ENCODE measurements at regions not wholly inside any gene's neighbourhood (a gene's known extent, or its start where the extent isn't known, plus 50 kb on each side); places are given as distances from the start of the nearest gene placed in this dataset.

DNA sequence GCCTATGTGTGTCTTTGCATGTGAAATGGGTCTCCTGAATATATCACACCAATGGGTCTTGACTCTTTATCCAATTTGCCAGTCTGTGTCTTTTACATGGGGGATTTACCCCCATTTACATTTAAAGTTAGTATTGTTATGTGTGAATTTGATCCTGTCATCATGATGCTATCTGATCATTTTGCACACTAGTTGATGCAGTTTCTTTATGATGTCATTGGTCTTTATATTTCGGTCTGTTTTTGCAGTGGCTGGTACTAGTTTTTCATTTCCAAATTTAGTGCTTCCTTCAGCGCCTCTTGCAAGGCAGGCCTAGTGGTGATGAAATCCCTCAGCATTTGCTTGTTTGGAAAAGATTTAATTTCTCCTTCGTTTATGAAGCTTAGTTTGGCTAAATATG lies 555.2 kb upstream of the BTBD3 start:
- H3K4me1 Mint-ChIP-seq, result no peaks in the 10 kb centered on the region
- TF ChIP-seq, protein P1, sequence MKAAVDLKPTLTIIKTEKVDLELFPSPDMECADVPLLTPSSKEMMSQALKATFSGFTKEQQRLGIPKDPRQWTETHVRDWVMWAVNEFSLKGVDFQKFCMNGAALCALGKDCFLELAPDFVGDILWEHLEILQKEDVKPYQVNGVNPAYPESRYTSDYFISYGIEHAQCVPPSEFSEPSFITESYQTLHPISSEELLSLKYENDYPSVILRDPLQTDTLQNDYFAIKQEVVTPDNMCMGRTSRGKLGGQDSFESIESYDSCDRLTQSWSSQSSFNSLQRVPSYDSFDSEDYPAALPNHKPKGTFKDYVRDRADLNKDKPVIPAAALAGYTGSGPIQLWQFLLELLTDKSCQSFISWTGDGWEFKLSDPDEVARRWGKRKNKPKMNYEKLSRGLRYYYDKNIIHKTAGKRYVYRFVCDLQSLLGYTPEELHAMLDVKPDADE (IDR thresholded peaks at IDR 0.05), result no peak
- TF ChIP-seq ZNF331 (CRISPR knock-in tag; IDR thresholded peaks at IDR 0.05; ENCODE audit: low read depth) (no peak), ZNF114 (CRISPR knock-in tag; IDR thresholded peaks at IDR 0.05) (no peak), POLR2AphosphoS5 (IDR thresholded peaks at IDR 0.05; ENCODE audit: low read depth) (no peak), EZH2phosphoT487 (IDR thresholded peaks at IDR 0.05; ENCODE audit: unreplicated experiment) (no peak), CREB1 (CRISPR knock-in tag; IDR thresholded peaks at IDR 0.05; ENCODE audit: low read depth) (no peak), STAT1 (IDR thresholded peaks at IDR 0.05; ENCODE audit: unreplicated experiment) (no peak), JUNB (IDR thresholded peaks at IDR 0.05; ENCODE audit: unreplicated experiment) (no peak)
- TF ChIP-seq, protein P2, sequence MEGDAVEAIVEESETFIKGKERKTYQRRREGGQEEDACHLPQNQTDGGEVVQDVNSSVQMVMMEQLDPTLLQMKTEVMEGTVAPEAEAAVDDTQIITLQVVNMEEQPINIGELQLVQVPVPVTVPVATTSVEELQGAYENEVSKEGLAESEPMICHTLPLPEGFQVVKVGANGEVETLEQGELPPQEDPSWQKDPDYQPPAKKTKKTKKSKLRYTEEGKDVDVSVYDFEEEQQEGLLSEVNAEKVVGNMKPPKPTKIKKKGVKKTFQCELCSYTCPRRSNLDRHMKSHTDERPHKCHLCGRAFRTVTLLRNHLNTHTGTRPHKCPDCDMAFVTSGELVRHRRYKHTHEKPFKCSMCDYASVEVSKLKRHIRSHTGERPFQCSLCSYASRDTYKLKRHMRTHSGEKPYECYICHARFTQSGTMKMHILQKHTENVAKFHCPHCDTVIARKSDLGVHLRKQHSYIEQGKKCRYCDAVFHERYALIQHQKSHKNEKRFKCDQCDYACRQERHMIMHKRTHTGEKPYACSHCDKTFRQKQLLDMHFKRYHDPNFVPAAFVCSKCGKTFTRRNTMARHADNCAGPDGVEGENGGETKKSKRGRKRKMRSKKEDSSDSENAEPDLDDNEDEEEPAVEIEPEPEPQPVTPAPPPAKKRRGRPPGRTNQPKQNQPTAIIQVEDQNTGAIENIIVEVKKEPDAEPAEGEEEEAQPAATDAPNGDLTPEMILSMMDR (conservative IDR thresholded peaks at IDR 0.05; ENCODE audit: low read depth in 2 of 2), result no peak
- TF ChIP-seq, protein P3, sequence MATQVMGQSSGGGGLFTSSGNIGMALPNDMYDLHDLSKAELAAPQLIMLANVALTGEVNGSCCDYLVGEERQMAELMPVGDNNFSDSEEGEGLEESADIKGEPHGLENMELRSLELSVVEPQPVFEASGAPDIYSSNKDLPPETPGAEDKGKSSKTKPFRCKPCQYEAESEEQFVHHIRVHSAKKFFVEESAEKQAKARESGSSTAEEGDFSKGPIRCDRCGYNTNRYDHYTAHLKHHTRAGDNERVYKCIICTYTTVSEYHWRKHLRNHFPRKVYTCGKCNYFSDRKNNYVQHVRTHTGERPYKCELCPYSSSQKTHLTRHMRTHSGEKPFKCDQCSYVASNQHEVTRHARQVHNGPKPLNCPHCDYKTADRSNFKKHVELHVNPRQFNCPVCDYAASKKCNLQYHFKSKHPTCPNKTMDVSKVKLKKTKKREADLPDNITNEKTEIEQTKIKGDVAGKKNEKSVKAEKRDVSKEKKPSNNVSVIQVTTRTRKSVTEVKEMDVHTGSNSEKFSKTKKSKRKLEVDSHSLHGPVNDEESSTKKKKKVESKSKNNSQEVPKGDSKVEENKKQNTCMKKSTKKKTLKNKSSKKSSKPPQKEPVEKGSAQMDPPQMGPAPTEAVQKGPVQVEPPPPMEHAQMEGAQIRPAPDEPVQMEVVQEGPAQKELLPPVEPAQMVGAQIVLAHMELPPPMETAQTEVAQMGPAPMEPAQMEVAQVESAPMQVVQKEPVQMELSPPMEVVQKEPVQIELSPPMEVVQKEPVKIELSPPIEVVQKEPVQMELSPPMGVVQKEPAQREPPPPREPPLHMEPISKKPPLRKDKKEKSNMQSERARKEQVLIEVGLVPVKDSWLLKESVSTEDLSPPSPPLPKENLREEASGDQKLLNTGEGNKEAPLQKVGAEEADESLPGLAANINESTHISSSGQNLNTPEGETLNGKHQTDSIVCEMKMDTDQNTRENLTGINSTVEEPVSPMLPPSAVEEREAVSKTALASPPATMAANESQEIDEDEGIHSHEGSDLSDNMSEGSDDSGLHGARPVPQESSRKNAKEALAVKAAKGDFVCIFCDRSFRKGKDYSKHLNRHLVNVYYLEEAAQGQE (IDR thresholded peaks at IDR 0.05; ENCODE audit: unreplicated experiment), result no peak
- TF ChIP-seq, protein P4, sequence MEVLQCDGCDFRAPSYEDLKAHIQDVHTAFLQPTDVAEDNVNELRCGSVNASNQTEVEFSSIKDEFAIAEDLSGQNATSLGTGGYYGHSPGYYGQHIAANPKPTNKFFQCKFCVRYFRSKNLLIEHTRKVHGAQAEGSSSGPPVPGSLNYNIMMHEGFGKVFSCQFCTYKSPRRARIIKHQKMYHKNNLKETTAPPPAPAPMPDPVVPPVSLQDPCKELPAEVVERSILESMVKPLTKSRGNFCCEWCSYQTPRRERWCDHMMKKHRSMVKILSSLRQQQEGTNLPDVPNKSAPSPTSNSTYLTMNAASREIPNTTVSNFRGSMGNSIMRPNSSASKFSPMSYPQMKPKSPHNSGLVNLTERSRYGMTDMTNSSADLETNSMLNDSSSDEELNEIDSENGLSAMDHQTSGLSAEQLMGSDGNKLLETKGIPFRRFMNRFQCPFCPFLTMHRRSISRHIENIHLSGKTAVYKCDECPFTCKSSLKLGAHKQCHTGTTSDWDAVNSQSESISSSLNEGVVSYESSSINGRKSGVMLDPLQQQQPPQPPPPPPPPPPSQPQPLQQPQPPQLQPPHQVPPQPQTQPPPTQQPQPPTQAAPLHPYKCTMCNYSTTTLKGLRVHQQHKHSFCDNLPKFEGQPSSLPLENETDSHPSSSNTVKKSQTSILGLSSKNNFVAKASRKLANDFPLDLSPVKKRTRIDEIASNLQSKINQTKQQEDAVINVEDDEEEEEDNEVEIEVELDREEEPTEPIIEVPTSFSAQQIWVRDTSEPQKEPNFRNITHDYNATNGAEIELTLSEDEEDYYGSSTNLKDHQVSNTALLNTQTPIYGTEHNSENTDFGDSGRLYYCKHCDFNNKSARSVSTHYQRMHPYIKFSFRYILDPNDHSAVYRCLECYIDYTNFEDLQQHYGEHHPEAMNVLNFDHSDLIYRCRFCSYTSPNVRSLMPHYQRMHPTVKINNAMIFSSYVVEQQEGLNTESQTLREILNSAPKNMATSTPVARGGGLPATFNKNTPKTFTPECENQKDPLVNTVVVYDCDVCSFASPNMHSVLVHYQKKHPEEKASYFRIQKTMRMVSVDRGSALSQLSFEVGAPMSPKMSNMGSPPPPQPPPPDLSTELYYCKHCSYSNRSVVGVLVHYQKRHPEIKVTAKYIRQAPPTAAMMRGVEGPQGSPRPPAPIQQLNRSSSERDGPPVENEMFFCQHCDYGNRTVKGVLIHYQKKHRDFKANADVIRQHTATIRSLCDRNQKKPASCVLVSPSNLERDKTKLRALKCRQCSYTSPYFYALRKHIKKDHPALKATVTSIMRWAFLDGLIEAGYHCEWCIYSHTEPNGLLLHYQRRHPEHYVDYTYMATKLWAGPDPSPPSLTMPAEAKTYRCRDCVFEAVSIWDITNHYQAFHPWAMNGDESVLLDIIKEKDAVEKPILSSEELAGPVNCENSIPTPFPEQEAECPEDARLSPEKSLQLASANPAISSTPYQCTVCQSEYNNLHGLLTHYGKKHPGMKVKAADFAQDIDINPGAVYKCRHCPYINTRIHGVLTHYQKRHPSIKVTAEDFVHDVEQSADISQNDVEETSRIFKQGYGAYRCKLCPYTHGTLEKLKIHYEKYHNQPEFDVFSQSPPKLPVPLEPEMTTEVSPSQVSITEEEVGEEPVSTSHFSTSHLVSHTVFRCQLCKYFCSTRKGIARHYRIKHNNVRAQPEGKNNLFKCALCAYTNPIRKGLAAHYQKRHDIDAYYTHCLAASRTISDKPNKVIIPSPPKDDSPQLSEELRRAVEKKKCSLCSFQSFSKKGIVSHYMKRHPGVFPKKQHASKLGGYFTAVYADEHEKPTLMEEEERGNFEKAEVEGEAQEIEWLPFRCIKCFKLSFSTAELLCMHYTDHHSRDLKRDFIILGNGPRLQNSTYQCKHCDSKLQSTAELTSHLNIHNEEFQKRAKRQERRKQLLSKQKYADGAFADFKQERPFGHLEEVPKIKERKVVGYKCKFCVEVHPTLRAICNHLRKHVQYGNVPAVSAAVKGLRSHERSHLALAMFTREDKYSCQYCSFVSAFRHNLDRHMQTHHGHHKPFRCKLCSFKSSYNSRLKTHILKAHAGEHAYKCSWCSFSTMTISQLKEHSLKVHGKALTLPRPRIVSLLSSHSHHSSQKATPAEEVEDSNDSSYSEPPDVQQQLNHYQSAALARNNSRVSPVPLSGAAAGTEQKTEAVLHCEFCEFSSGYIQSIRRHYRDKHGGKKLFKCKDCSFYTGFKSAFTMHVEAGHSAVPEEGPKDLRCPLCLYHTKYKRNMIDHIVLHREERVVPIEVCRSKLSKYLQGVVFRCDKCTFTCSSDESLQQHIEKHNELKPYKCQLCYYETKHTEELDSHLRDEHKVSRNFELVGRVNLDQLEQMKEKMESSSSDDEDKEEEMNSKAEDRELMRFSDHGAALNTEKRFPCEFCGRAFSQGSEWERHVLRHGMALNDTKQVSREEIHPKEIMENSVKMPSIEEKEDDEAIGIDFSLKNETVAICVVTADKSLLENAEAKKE (CRISPR knock-in tag; IDR thresholded peaks at IDR 0.05), result no peak
- H3K27ac Mint-ChIP-seq, result no peak overlapping the region

More for the DNA sequence above, 555.2 kb upstream of the BTBD3 start:
- Histone ChIP-seq H4K20me1 (replicated peaks; ENCODE audit: insufficient read depth) (no peaks in the 10 kb centered on the region), H3K9me2 (ENCODE audit: insufficient read depth) (peaks cover 14% of the 10 kb centered on the region), H3K27me3 (ENCODE audit: insufficient read depth) (no peaks in the 10 kb centered on the region), H3K36me3 (ENCODE audit: insufficient read depth) (no peaks in the 10 kb centered on the region), H3F3A (replicated peaks; ENCODE audit: low read depth) (no peaks in the 10 kb centered on the region), H3K4me1 (ENCODE audit: insufficient read depth) (no peaks in the 10 kb centered on the region), H3K4me2 (no peak overlapping the region), H3K4me3 (no peak overlapping the region), H2AFZ (no peak overlapping the region), H3K79me2 (replicated peaks; ENCODE audit: insufficient read depth) (no peaks in the 10 kb centered on the region), H3K27ac (ENCODE audit: low read depth) (no peak overlapping the region)
- Mint-ChIP-seq H3K36me3 (ENCODE audit: low read depth) (0 out of 3 replicates have a peak, but pooled peaks cover 3% of the 10 kb centered on the region), H3K9me3 (peaks cover 5% of the 10 kb centered on the region; the same call in 2 of the 3 replicates), H3K27me3 (ENCODE audit: insufficient read depth, low read depth, poor library complexity) (peaks cover 3% of the 10 kb centered on the region), H3K4me3 (no peak overlapping the region)
- ATAC-seq (no peak), DNase-seq (ENCODE audit: low spot score) (no peak)

All from GM23338 (cell line).